ENCODE measurements at regions not wholly inside any gene's neighbourhood (a gene's known extent, or its start where the extent isn't known, plus 50 kb on each side); places are given as distances from the start of the nearest gene placed in this dataset.

DNA sequence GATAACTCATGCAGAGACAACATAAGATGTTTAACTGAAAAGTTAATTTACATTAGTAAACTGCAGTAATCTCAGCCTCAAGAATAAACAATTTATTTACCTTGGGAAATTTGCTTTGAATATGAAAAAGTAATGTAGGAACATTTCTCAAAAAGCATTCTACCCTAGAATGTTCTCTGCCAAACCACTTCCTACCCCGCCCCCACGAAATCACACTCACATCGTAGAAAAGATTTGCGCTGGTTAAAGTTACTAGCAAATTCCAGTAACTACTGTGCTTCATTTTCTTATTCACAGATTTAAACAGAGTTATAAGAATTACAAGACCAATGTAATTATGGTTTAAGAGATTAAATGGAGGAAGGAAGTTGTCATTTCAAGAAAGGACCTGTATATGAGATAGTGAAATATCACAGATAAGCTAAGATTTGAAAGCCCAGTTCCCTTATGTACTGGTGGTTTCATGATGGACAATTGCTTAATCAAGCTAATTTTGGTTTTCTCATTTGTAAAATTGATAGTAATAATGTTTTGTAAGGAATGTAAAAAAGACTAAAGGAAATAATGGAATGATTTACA is 175.4 kb downstream of the GNAI1 start:
- Histone ChIP-seq H3K4me1 (peaks cover 0 to 4% of the 10 kb centered on the region in 2 donors), H3K27ac (no peak overlapping the region), H3K9me3 (no peaks in the 10 kb centered on the region), H3K27me3 (no peaks in the 10 kb centered on the region), H3K4me3 (no peak overlapping the region), H3K36me3 (no peaks in the 10 kb centered on the region)
- intact Hi-C loops (cut with DNase I; ENCODE audit: low total_unique reads) (no loop called here), in situ Hi-C loops (cut with MboI; ENCODE audit: low sequenced_read_pairs in 4 of 4) (no loop called here)
- DNase-seq = no peak
- TF ChIP-seq, protein P1, sequence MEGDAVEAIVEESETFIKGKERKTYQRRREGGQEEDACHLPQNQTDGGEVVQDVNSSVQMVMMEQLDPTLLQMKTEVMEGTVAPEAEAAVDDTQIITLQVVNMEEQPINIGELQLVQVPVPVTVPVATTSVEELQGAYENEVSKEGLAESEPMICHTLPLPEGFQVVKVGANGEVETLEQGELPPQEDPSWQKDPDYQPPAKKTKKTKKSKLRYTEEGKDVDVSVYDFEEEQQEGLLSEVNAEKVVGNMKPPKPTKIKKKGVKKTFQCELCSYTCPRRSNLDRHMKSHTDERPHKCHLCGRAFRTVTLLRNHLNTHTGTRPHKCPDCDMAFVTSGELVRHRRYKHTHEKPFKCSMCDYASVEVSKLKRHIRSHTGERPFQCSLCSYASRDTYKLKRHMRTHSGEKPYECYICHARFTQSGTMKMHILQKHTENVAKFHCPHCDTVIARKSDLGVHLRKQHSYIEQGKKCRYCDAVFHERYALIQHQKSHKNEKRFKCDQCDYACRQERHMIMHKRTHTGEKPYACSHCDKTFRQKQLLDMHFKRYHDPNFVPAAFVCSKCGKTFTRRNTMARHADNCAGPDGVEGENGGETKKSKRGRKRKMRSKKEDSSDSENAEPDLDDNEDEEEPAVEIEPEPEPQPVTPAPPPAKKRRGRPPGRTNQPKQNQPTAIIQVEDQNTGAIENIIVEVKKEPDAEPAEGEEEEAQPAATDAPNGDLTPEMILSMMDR (IDR thresholded peaks at IDR 0.05 in 4 of 5, conservative IDR thresholded peaks at IDR 0.05 in 1 of 5) = no peak
- TF ChIP-seq POLR2A (IDR thresholded peaks at IDR 0.05) = no peak
- ATAC-seq = no peak

DNA sequence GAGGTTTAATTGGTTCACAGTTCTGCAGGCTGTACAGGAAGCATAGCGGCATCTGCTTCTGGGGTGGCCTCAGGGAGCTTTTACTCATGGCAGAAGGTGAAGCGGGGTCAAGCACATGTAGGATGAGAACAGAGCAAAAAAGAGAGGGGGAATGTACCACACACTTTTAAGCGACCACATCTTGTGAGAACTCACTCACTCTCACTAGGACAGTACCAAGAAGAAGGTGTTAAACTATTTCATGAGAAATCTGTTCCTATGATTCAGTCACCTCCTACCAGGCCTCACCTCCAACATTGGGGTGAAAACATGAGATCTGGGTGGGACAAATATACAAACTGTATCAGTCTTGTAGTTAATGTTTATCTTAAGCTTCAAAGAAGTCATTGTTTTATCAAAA is 174.7 kb downstream of the GNAI1 start:
- H3K27ac ChIP-seq = no peak overlapping the region
- DNase-seq = no peak
- TF ChIP-seq, protein P1 (IDR thresholded peaks at IDR 0.05 in 4 of 5, conservative IDR thresholded peaks at IDR 0.05 in 1 of 5) = no peak
- no peak for TF ChIP-seq POLR2A (IDR thresholded peaks at IDR 0.05)
- intact Hi-C loops (cut with DNase I; ENCODE audit: low total_unique reads) = no loop called here
- H3K4me3 ChIP-seq = no peak overlapping the region
- no peaks in the 10 kb centered on the region for H3K36me3 ChIP-seq
- ATAC-seq = no peak
- H3K27me3 ChIP-seq = no peaks in the 10 kb centered on the region
- H3K9me3 ChIP-seq = no peaks in the 10 kb centered on the region
- in situ Hi-C loops (cut with MboI; ENCODE audit: low sequenced_read_pairs in 4 of 4) = no loop called here
- peaks cover 0 to 4% of the 10 kb centered on the region in 2 donors for H3K4me1 ChIP-seq

DNA sequence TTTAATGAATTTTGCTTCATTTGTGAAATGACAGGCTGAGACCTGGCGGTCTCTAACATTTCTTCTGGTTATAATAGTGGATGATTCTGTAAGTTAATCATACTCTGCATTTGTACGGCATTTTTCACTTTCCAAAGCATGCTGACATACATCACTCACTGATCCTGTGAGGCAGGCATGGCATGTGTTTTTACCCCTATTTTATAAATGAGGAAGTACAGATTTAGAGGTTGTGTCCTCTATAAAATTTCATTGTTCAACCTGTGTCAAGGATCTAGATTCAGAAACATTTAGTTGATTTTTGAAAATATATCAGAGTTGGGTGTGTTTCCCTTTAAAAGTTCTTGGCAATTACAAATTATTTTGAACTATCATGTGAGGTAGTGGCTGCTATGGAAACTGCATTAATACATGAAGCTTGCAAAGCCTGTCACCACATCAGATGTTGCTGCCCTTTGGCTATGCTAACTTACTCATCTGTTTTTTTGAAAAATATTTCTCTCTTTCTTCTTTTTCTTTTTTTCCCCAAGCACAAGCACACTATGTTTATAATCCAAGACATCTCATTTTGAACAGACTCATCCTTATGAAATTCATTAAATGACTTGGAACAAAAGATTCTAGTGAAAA is 172.7 kb downstream of the GNAI1 start:
- no peaks in the 10 kb centered on the region for H3K36me3 ChIP-seq
- peaks cover 0 to 4% of the 10 kb centered on the region in 2 donors for H3K4me1 ChIP-seq
- no peak for TF ChIP-seq POLR2A (IDR thresholded peaks at IDR 0.05)
- TF ChIP-seq, protein P1 (IDR thresholded peaks at IDR 0.05 in 4 of 5, conservative IDR thresholded peaks at IDR 0.05 in 1 of 5) = no peak
- no peaks in the 10 kb centered on the region for H3K27me3 ChIP-seq
- in situ Hi-C loops (cut with MboI; ENCODE audit: low sequenced_read_pairs in 4 of 4) = no loop called here
- intact Hi-C loops (cut with DNase I; ENCODE audit: low total_unique reads) = no loop called here
- no peak overlapping the region for H3K27ac ChIP-seq
- ATAC-seq (no peak), DNase-seq (no peak)
- no peaks in the 10 kb centered on the region for H3K9me3 ChIP-seq
- no peak overlapping the region for H3K4me3 ChIP-seq

DNA sequence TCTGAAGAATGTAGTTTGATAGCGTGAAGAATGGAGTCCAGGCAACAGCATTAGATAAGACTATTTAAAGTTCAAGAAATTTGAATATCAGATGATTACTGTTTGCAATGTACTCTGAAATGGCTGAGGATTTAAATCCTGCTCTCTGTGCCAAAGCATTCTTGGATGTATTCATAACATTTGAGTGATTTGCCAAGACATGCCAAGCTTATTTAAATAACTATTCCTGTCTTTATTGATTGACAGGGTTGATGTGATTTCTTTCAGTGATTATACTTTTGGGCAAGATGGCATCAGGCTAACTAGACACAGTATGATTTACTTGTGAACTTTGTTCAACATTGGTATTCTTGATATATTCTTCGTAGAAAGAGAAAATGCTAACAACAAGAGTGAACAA is 168.7 kb downstream of the GNAI1 start:
- Histone ChIP-seq H3K4me3 (no peak overlapping the region), H3K36me3 (no peaks in the 10 kb centered on the region), H3K9me3 (no peaks in the 10 kb centered on the region), H3K4me1 (peaks cover 0 to 4% of the 10 kb centered on the region in 2 donors), H3K27ac (no peak overlapping the region), H3K27me3 (no peaks in the 10 kb centered on the region)
- DNase-seq (no peak), ATAC-seq (no peak)
- intact Hi-C loops (cut with DNase I; ENCODE audit: low total_unique reads) = no loop called here
- in situ Hi-C loops (cut with MboI; ENCODE audit: low sequenced_read_pairs in 4 of 4) = no loop called here
- TF ChIP-seq POLR2A (IDR thresholded peaks at IDR 0.05) = no peak
- TF ChIP-seq, protein P1 (IDR thresholded peaks at IDR 0.05 in 4 of 5, conservative IDR thresholded peaks at IDR 0.05 in 1 of 5) = no peak

Measured in gastrocnemius medialis (tissue), 4 donors.